ENCODE measurements at regions not wholly inside any gene's neighbourhood (a gene's known extent, or its start where the extent isn't known, plus 50 kb on each side); places are given as distances from the start of the nearest gene placed in this dataset.

DNA sequence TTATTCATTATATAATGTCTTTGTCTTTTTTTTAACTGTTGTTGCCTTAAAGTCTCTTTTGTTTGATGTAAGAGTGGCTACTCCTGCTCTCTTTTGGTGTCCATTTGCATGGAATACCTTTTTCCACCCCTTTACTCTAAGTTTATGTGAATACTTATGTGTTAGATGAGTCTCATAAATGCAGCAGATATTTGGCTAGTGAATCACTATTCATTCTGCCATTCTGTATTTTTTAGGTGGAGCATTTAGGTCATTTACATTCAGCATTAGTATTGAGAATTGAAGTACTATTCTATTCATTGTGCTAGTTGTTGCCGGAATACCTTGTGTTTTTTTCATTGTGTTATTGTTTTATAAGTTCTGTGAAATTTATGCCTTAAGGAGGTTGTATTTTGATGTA is 317.1 kb downstream of the ANXA1 start:
- TF ChIP-seq, protein P1, sequence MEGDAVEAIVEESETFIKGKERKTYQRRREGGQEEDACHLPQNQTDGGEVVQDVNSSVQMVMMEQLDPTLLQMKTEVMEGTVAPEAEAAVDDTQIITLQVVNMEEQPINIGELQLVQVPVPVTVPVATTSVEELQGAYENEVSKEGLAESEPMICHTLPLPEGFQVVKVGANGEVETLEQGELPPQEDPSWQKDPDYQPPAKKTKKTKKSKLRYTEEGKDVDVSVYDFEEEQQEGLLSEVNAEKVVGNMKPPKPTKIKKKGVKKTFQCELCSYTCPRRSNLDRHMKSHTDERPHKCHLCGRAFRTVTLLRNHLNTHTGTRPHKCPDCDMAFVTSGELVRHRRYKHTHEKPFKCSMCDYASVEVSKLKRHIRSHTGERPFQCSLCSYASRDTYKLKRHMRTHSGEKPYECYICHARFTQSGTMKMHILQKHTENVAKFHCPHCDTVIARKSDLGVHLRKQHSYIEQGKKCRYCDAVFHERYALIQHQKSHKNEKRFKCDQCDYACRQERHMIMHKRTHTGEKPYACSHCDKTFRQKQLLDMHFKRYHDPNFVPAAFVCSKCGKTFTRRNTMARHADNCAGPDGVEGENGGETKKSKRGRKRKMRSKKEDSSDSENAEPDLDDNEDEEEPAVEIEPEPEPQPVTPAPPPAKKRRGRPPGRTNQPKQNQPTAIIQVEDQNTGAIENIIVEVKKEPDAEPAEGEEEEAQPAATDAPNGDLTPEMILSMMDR (IDR thresholded peaks at IDR 0.05), result no peak
- TF ChIP-seq POLR2A (IDR thresholded peaks at IDR 0.05), result no peak

All from body of pancreas (tissue), 4 donors.